Trophoblast cell (in vitro differentiated cells and primary cell): ENCODE measurements at regions not wholly inside any gene's neighbourhood (a gene's known extent, or its start where the extent isn't known, plus 50 kb on each side); places are given as distances from the start of the nearest gene placed in this dataset.

Experiments
- DNase-seq, 2 donors: peaks; one replicate each; pipeline ENCODE4 v3.0.0-alpha.2; 2016
- H2AFZ ChIP-seq: 2 replicates; pipeline ENCODE4 v1.6.1; 2013; ENCODE audit warnings: low read length, moderate library complexity, mild to moderate bottlenecking; ENCODE audit not compliant: insufficient read depth, poor library complexity
- H2AK5ac ChIP-seq: 2 replicates; pipeline ENCODE4 v1.6.1; 2013; ENCODE audit warnings: mild to moderate bottlenecking, low read length
- H2BK120ac ChIP-seq: 2 replicates; pipeline ENCODE4 v1.6.1; 2013; ENCODE audit warnings: low read length, mild to moderate bottlenecking, moderate library complexity; ENCODE audit not compliant: insufficient read depth, poor library complexity
- H2BK12ac ChIP-seq: 2 replicates; pipeline ENCODE4 v1.6.1; 2013; ENCODE audit warnings: mild to moderate bottlenecking, low read length, moderate library complexity
- H2BK5ac ChIP-seq: 2 replicates; pipeline ENCODE4 v1.6.1; 2013; ENCODE audit warnings: low read length, low read depth, moderate library complexity, mild to moderate bottlenecking; ENCODE audit not compliant: poor library complexity
- H3K14ac ChIP-seq: 2 replicates; pipeline ENCODE4 v1.6.1; 2013; ENCODE audit warnings: mild to moderate bottlenecking, low read length
- H3K18ac ChIP-seq: 2 replicates; pipeline ENCODE4 v1.6.1; 2013; ENCODE audit warnings: mild to moderate bottlenecking, low read length
- H3K23ac ChIP-seq: 2 replicates; pipeline ENCODE4 v1.6.1; 2013; ENCODE audit warnings: low read length
- H3K27ac ChIP-seq: 2 replicates; pipeline ENCODE4 v1.5.1; 2013; ENCODE audit warnings: low read depth, mild to moderate bottlenecking, inconsistent platforms, low read length, moderate library complexity
- H3K27me3 ChIP-seq: 2 replicates; pipeline ENCODE4 v1.6.1; 2013; ENCODE audit warnings: inconsistent platforms, mild to moderate bottlenecking, low read length, moderate library complexity; ENCODE audit not compliant: insufficient read depth
- H3K36me3 ChIP-seq, 2 experiments: 1 replicate in 1 of 2; 2 replicates in 1 of 2; pipeline ENCODE4 v1.6.1; 2013; ENCODE audit warnings: low read length in 2 of 2, mild to moderate bottlenecking in 2 of 2, moderate library complexity in 1 of 2; ENCODE audit not compliant: insufficient read depth in 2 of 2, control insufficient read depth in 1 of 2
- H3K4ac ChIP-seq: 2 replicates; pipeline ENCODE4 v1.6.1; 2013; ENCODE audit warnings: low read depth, mild to moderate bottlenecking, low read length, moderate library complexity
- H3K4me1 ChIP-seq, 2 experiments: 1 replicate in 1 of 2; 2 replicates in 1 of 2; pipeline ENCODE4 v1.6.1; 2013; ENCODE audit warnings: low read length in 2 of 2, mild to moderate bottlenecking in 2 of 2, moderate library complexity in 1 of 2; ENCODE audit not compliant: insufficient read depth in 2 of 2, control insufficient read depth in 1 of 2
- H3K4me2 ChIP-seq: 2 replicates; pipeline ENCODE4 v1.6.1; 2013; ENCODE audit warnings: inconsistent platforms, mild to moderate bottlenecking, low read length, moderate library complexity
- H3K4me3 ChIP-seq: 2 replicates; pipeline ENCODE4 v1.5.1; 2013; ENCODE audit warnings: mild to moderate bottlenecking, low read depth, low read length, inconsistent platforms
- H3K79me1 ChIP-seq: one replicate; pipeline ENCODE4 v1.6.1; 2013; ENCODE audit warnings: low read length
- H3K79me2 ChIP-seq: 2 replicates; pipeline ENCODE4 v1.6.1; 2013; ENCODE audit warnings: low read length, mild to moderate bottlenecking; ENCODE audit not compliant: control insufficient read depth, insufficient read depth, poor library complexity
- H3K9ac ChIP-seq: 2 replicates; pipeline ENCODE4 v1.6.1; 2013; ENCODE audit warnings: mild to moderate bottlenecking, low read length
- H3K9me3 ChIP-seq: 2 replicates; pipeline ENCODE4 v1.6.1; 2013; ENCODE audit warnings: low read depth, mild to moderate bottlenecking, control low read depth, inconsistent platforms, low read length; ENCODE audit not compliant: insufficient read depth
- H4K12ac ChIP-seq: 2 replicates; pipeline ENCODE4 v1.6.1; 2013; ENCODE audit warnings: low read depth, mild to moderate bottlenecking, low read length, moderate library complexity
- H4K8ac ChIP-seq: 2 replicates; pipeline ENCODE4 v1.6.1; 2013; ENCODE audit warnings: low read depth, mild to moderate bottlenecking, low read length, moderate library complexity
- H4K91ac ChIP-seq: one replicate; pipeline ENCODE4 v1.6.1; 2013; ENCODE audit warnings: low read depth, mild to moderate bottlenecking, low read length, moderate library complexity
- WGBS: extraction: QIAGEN DNeasy Blood & Tissue Kit; methylation state at CpG from one replicate; pipeline ENCODE4 v1.1.7; 2013; ENCODE audit warnings: missing lambda C conversion rate; ENCODE audit not compliant: insufficient read length, insufficient coverage; ENCODE audit errors: extremely low coverage; 5-methylcytosine and 5-hydroxymethylcytosine counted together

DNA sequence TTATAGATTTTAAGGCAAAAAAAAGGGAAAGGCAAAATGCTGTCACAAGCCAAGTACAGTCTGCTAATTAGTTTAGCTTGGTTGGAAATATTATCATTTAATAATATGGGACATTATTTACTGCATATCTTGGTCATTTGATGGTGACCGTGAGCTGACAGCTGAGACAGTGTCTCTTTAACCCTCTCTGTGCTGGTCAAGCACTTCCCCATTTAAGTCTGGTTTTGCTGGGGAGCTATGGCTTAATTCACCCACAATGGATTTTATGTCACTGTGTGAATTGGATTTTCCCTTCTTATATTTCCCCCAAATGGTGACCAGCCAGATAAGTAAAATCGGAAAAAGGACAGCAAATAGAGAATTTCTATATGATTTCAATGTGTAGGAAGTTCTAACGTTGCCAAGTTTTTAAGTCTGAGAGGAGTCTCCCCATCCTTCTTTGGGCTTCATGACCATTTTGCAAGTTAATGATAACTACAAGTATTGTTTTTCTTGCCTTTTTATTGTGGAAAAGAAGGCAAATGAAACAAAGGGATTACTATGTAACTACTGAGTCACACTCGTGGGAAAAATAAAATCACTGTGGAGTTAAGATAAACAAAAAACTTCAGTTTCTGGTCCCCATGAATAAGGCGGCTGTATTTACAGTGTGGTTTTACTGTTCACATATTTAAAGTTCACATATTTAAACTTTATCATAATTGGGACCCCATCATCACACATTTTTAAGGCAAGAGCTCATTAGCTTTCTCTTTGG lies 373.5 kb downstream of the NR2F2 start:
- H2BK12ac ChIP-seq: no peak overlapping the region
- no peak overlapping the region for H3K14ac ChIP-seq
- no peak overlapping the region for H2AFZ ChIP-seq
- no CpG with 5 or more reads among the region's 5 CpGs for WGBS
- no peak overlapping the region for H4K8ac ChIP-seq
- H3K4me1 ChIP-seq: no peaks in the 10 kb centered on the region
- no peaks in the 10 kb centered on the region for H3K79me2 ChIP-seq
- H2BK120ac ChIP-seq: no peak overlapping the region
- H3K4me2 ChIP-seq: no peak overlapping the region
- no peak overlapping the region for H2BK5ac ChIP-seq
- H3K23ac ChIP-seq: no peak overlapping the region
- no peaks in the 10 kb centered on the region for H3K36me3 ChIP-seq
- DNase-seq: no peak
- H3K4ac ChIP-seq: no peak overlapping the region
- H4K12ac ChIP-seq: no peak overlapping the region
- H4K91ac ChIP-seq: no peak overlapping the region
- no peaks in the 10 kb centered on the region for H3K9me3 ChIP-seq
- H3K27ac ChIP-seq: no peak overlapping the region
- H3K4me3 ChIP-seq: no peak overlapping the region
- H3K79me1 ChIP-seq: no peaks in the 10 kb centered on the region
- no peak overlapping the region for H3K9ac ChIP-seq
- H3K27me3 ChIP-seq: no peaks in the 10 kb centered on the region
- H3K18ac ChIP-seq: no peak overlapping the region
- H2AK5ac ChIP-seq: no peak overlapping the region

DNA sequence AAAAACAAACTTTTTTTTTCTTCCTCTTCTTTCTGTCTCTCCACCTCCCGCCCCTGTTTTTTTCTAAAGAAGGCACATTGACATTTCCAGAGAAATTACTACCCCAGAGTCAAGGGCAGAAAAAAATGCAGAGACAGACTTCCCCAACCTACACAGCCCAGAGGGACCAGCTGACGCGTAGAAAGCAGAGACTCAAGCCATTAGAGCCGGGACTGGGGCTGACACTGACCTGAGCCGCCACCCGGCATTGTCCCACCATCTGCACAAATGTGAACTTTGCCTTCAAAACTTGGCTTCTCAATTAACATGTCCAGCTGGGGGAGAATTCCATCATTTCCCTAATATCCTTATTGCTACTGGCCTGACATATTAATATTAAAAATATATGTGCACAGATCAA lies 385.6 kb downstream of the NR2F2 start:
- no peak overlapping the region for H2BK5ac ChIP-seq
- H2BK12ac ChIP-seq: no peak overlapping the region
- no peaks in the 10 kb centered on the region for H3K79me2 ChIP-seq
- no peaks in the 10 kb centered on the region for H3K9me3 ChIP-seq
- H3K4me1 ChIP-seq: no peaks in the 10 kb centered on the region
- no CpG with 5 or more reads among the region's 6 CpGs for WGBS
- no peak overlapping the region for H3K4ac ChIP-seq
- no peak overlapping the region for H3K23ac ChIP-seq
- H3K27ac ChIP-seq: no peak overlapping the region
- H4K91ac ChIP-seq: no peak overlapping the region
- no peak overlapping the region for H3K9ac ChIP-seq
- no peak overlapping the region for H2AK5ac ChIP-seq
- no peaks in the 10 kb centered on the region for H3K27me3 ChIP-seq
- no peak overlapping the region for H3K4me2 ChIP-seq
- H4K8ac ChIP-seq: no peak overlapping the region
- no peak for DNase-seq
- no peaks in the 10 kb centered on the region for H3K36me3 ChIP-seq
- H3K4me3 ChIP-seq: no peak overlapping the region
- H4K12ac ChIP-seq: no peak overlapping the region
- H2BK120ac ChIP-seq: no peak overlapping the region
- H3K79me1 ChIP-seq: no peaks in the 10 kb centered on the region
- H3K14ac ChIP-seq: no peak overlapping the region
- H2AFZ ChIP-seq: no peak overlapping the region
- no peak overlapping the region for H3K18ac ChIP-seq

DNA sequence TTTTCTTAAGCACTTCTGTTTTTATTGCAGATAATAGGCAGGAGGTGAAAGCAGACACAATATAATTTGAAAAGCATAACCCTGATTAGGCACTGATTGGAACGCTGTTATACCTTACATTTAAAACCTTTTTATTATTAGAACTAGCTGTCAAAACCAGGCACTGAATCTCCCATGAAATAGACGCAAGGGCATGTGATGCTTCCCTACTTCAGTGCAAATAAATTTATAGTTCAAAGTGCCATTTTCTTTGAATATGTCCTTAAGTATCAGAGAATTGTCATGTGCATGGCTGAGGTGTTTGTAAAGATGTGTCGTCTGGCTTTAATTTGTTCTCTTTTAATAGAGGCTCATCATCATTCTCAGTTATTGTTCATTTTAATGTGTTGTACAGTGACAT lies 386.0 kb downstream of the NR2F2 start:
- Histone ChIP-seq H3K4me2 (no peak overlapping the region), H3K27me3 (no peaks in the 10 kb centered on the region), H4K91ac (no peak overlapping the region), H3K9me3 (no peaks in the 10 kb centered on the region), H3K79me2 (no peaks in the 10 kb centered on the region), H2BK12ac (no peak overlapping the region), H3K9ac (no peak overlapping the region), H3K27ac (no peak overlapping the region), H3K18ac (no peak overlapping the region), H3K4ac (no peak overlapping the region), H4K8ac (no peak overlapping the region), H3K79me1 (no peaks in the 10 kb centered on the region), H3K23ac (no peak overlapping the region), H2AK5ac (no peak overlapping the region), H2BK120ac (no peak overlapping the region), H3K4me1 (no peaks in the 10 kb centered on the region), H3K36me3 (no peaks in the 10 kb centered on the region), H2BK5ac (no peak overlapping the region), H2AFZ (no peak overlapping the region), H3K14ac (no peak overlapping the region), H4K12ac (no peak overlapping the region), H3K4me3 (no peak overlapping the region)
- DNase-seq: no peak
- WGBS: no CpG with 5 or more reads among the region's 3 CpGs

DNA sequence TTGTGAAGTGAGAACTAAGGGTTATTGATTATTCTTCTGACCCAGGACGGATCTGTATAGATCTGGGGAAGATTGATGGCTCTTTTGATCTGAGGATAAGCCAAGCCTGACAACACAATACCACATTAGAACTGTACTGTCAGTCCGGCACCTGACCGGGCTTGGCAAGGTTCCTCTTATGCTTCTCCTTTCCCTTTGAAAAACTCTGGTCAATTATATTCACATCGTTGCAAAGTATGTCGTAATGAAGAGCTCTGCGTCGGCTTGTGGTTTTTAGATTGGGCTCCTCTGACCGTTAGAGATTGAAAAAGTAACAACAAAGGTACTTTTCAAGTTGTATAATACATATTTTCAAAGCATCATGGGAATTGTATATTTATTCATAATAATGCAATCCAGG lies 389.8 kb downstream of the NR2F2 start:
- H3K4ac ChIP-seq: no peak overlapping the region
- no peak overlapping the region for H3K9ac ChIP-seq
- H3K36me3 ChIP-seq: no peaks in the 10 kb centered on the region
- no peaks in the 10 kb centered on the region for H3K79me1 ChIP-seq
- H3K4me1 ChIP-seq: no peaks in the 10 kb centered on the region
- no peak overlapping the region for H3K27ac ChIP-seq
- H4K12ac ChIP-seq: no peak overlapping the region
- no CpG with 5 or more reads among the region's 8 CpGs for WGBS
- H3K27me3 ChIP-seq: no peaks in the 10 kb centered on the region
- H4K91ac ChIP-seq: no peak overlapping the region
- no peak overlapping the region for H4K8ac ChIP-seq
- H2AFZ ChIP-seq: no peak overlapping the region
- no peak overlapping the region for H3K18ac ChIP-seq
- DNase-seq: no peak
- H2BK120ac ChIP-seq: no peak overlapping the region
- H3K9me3 ChIP-seq: no peaks in the 10 kb centered on the region
- H2BK12ac ChIP-seq: no peak overlapping the region
- no peak overlapping the region for H3K4me3 ChIP-seq
- H2BK5ac ChIP-seq: no peak overlapping the region
- no peak overlapping the region for H3K4me2 ChIP-seq
- H3K79me2 ChIP-seq: no peaks in the 10 kb centered on the region
- no peak overlapping the region for H2AK5ac ChIP-seq
- H3K23ac ChIP-seq: no peak overlapping the region
- H3K14ac ChIP-seq: no peak overlapping the region
